NCI-H1694 treated with DMSO at 0.1 percent for 48 hours (cell line): ENCODE measurements at regions not wholly inside any gene's neighbourhood (a gene's known extent, or its start where the extent isn't known, plus 50 kb on each side); places are given as distances from the start of the nearest gene placed in this dataset.

Experiments used
- DNase-seq: peaks from one replicate; lab custom pipeline; 2025; lab: John Stamatoyannopoulos, UW

- DNase-seq = no peak
Observed at GRCh38 chr12:31867292-31867691, 91.9 kb upstream of the RESF1 start.

DNA sequence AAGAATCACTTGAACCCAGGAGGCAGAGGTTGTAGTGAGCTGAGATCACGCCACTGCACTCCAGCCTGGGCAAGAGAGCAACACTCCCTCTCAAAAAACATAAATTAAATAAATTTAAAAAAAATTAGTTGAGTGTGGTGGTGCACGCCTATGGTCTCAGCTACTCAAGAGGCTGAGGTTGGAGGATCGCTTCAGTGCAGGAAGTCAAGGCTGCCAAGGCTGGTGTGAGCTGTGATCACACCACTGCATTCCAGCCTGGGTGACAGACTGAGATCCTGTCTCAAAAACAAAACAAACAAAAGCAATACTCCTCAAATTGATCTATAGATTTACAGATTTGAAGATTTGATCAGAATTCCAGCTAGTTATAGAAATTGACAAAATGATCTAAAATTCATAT, 92.7 kb upstream of the RESF1 start:
- no peak for DNase-seq

GRCh38 chr12:31865023-31865422, 94.2 kb upstream of the RESF1 start:
- DNase-seq = no peak

DNA sequence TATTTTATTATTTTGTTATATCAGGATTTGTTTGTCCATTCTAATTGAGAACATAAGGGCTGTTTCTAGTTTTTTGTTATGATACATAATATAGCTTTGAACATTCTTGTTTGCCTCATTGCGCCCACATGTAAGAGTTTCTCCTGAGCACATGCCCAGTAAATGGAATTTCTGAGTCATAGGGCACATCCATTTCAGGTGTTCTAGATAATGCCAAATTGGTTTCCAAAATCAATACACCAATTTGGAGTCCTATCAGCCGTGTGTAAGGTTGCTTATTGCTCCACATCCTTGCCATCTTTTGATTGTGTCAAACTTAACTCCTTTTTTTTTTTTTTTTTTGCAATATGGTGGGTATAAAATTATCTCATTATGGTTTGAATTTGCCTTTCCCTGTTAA, 97.9 kb upstream of the RESF1 start:
- no peak for DNase-seq

DNA sequence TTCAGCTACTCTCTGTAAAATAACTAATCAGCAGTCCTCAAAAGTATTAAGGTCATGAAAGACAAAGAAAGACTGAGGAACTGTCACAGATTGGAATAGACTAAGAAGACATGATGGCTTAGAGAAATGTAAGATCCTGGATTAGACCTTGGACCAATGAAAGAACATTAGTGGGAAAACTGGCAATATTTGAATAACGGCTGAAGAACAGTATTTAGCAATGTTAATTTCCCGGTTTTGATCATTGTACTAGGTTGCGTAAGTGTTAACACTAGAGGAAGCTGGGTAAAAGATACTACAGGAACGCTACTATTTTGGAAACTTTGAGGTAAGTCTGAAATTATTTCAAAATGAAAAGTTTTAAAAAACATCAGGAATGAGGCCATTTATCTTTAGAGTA, 98.8 kb upstream of the RESF1 start:
- no peak for DNase-seq

DNA sequence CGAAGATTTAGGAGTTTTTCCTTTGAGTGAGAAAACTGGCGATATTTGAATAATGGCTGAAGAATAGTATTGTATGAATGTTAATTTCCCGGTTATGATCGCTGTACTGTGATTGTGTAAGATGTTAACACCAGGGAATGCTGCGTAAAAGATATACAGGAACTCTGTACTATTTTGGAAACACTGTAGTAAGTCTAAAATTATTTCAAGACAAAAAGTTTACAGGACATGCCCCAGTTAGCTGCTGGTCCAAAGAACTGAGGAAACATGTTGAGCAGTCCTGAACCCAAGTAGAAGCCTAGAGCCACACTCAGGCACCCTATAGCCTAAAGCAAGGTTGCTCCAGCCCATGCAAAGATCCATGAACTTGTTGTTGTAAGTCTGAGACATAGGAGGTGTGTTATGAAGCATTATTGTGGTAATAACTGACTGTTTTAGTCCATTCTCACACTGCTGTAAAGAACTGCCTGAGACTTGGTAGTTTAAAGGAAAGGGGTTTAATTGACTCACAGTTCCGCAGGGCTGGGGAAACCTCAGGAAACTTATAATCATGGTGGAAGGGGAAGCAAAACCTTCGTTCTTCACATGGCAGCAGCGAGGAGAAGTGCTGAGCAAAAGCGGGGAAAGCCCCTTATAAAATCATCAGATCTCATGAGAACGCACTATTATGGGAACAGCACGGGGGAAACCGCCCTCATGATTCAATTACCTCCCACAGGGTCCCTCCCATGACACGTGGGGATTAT, 99.8 kb upstream of the RESF1 start:
- no peak for DNase-seq

DNA sequence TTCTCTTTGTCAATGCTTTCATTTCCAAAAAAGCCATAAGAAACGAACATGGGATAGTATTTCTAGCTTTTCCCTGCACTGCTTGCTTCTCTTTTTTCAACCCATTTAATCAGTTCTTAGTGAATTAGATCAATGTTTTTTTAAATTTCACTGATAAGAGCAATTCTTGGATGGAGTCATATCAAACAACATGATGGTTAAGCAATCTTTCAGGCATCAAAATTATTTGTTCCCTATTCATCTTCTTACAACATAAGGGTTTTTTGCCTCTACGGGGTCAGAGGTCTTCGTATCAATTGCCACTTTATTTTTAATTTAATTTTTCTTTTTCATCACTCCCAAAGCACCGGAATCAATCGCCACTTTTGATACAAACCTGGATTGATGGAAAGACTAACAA, 103.8 kb upstream of the RESF1 start:
- no peak for DNase-seq

- DNase-seq = no peak
Observed at GRCh38 chr12:31853977-31854376, 105.2 kb upstream of the RESF1 start.

DNA sequence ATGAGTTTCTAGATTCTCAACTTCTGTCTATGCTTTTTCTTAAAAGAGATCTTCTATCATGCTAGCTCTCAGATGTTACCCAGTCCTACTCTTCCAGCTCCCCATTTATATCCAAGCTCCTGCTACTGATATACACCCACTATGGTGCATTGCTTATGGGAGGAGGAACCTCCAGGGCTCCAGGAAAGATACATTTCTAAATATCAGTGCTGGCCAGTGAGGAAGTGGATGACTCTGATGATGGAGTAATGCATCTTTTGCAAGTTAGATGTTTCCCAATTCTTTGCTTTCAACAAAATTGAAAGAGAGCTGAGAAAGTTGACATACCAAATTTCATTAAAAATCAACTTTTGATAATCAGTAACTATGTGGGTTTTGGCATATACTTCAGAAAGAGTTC, 105.7 kb upstream of the RESF1 start:
- no peak for DNase-seq

GRCh38 chr12:31850268-31850667, 108.9 kb upstream of the RESF1 start:
- peak; percentile 14 for DNase-seq

- no peak for DNase-seq
Observed at GRCh38 chr12:31849090-31849687, 110.0 kb upstream of the RESF1 start.

DNA sequence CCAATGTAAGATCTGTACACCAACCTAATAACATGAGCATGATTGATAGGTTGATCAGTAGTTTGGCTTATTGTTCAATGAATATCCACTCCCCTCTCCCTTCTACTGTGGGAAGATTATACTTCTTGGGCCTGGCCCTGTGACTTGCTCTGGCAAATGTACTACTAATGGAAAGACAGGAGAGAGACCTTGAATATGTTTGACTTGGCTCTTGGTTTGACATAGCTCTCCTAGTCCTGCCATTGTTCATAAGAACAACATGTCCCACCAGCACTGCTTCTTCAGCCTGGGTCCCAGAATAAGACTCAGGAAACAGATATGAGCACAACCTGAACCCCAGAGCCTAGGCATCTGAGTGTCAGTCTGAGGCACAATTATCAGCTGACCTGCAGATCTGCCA, 112.8 kb upstream of the RESF1 start:
- no peak for DNase-seq

- no peak for DNase-seq
Observed at GRCh38 chr12:31845613-31846322, 113.4 kb upstream of the RESF1 start.

- no peak for DNase-seq
Observed at GRCh38 chr12:31843398-31844095, 114.7 kb upstream of the AMN1 start.

DNA sequence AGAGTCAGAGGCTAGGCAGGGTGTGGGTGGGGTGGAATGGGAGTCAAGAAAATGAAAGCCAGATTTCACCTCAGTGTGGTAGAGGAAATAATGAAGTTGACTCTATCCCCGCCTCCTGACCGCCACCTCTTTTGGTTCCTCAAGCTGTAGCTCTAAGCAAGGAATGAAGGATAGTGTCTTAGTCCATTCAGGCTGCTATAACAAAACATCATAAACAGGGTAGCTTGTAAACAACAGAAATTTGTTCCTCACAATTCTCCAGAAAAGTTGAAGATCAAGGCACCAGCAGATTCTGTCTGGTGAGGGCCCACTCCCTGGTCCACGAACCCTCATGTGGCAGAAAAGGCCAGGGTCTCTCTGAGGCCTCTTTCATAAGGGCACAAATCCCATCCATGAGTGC, 109.1 kb upstream of the AMN1 start:
- no peak for DNase-seq

DNA sequence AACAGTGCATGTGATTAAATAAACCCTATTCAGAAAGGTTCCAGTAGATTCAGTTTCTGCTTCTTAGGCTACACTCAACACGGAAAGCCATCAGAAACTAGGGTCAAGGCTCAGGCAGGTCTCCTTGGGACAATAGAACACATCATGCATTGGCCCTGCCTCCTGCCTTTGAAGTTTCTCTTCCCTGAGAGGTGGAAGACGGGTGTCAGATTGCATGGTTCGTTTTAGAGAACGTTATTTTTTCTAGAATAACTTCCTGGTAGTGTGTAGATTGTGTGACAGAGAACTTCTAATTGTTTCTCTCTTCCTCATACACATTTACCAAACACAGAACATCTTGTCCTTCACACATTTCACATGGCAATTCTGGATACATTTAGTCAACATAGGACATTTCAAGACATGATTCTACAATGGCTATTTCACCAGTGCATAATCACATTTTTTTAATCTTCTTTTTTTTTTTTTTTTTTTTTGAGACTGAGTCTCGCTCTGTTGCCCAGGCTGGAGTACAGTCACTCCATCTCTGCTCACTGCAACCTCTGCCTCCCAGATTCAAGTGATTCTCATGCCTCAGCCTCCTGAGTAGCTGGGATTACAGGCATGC, 106.6 kb upstream of the AMN1 start:
- DNase-seq = no peak

GRCh38 chr12:31834150-31834549, 105.3 kb upstream of the AMN1 start:
- no peak for DNase-seq

DNA sequence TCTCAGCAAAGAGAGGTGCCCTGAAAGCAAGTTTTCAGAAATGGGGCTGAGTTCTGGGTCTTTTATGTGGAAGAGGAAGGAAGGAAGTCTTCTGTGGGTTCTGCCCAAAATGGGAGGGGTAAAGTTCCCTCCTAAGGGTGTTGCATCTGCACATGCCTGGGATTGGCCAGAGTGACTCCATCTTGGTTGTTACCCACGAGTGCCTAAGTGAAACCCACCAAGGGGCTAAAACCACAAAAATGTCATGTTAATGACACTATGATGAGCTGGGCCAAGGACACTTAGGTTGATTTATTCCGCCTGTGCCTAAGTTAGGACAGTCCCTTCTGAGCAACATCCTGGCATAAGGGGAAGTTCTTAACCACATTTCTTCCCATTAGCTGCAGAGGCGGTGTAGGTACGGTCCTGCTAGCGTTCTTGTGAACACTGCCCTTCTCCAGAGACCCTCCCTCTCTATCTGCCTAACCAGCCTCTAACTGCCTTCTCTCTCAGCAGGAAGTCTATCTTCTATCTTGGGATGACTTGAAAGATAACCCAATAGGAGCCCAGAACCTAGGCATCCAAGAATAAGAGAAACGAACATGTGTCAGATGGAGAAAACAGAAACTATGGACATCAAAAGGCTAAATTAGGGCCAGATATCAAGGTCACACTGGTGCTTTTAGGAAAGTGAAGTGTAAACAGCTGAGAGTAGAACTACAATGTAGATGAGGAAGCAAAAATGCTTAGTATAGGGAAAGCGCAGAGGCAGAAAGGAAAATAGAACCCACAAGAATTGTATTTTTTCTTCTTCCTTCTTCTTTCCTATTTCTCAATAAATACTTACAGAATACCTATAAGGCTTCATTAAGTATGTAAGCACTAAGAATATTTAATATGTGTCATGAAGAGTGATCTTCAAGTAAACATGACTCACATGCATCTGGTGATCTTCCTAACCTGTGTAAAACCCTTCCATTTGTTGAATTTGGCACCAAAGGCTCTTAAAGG, 104.2 kb upstream of the AMN1 start:
- DNase-seq = no peak

- no peak for DNase-seq
Observed at GRCh38 chr12:31828071-31828470, 99.2 kb upstream of the AMN1 start.

- DNase-seq = no peak
Observed at GRCh38 chr12:31822761-31823160, 93.9 kb upstream of the AMN1 start.

GRCh38 chr12:31821484-31821883, 92.7 kb upstream of the AMN1 start:
- DNase-seq = no peak
